HK-2 (cell line): ENCODE measurements at regions not wholly inside any gene's neighbourhood (a gene's known extent, or its start where the extent isn't known, plus 50 kb on each side); places are given as distances from the start of the nearest gene placed in this dataset.

ENCODE experiments used
- DNase-seq: peaks from one replicate; pipeline ENCODE4 v3.0.0-alpha.2; 2018; ENCODE audit not compliant: unreplicated experiment

DNA sequence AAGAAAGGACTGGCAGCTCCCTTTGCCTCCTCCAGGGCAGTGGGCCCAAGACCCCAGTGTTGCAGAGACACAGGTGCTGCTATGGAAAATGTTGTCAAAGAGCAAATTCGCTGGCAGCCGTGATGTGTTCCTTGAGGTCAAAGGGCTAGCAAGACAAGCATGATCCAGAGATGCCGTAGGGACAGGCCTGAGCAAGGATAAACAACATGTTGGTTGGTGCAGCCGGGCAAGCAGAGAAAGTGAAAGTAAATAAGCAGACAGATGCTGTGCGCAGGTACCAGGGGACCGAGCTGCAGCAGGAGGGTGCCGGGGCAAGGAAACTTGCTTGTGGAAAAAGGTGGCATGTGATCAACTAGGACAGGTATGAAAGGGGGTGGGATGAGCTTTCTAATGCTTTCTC is 125.5 kb upstream of the NECTIN1 start:
- no peak for DNase-seq

DNA sequence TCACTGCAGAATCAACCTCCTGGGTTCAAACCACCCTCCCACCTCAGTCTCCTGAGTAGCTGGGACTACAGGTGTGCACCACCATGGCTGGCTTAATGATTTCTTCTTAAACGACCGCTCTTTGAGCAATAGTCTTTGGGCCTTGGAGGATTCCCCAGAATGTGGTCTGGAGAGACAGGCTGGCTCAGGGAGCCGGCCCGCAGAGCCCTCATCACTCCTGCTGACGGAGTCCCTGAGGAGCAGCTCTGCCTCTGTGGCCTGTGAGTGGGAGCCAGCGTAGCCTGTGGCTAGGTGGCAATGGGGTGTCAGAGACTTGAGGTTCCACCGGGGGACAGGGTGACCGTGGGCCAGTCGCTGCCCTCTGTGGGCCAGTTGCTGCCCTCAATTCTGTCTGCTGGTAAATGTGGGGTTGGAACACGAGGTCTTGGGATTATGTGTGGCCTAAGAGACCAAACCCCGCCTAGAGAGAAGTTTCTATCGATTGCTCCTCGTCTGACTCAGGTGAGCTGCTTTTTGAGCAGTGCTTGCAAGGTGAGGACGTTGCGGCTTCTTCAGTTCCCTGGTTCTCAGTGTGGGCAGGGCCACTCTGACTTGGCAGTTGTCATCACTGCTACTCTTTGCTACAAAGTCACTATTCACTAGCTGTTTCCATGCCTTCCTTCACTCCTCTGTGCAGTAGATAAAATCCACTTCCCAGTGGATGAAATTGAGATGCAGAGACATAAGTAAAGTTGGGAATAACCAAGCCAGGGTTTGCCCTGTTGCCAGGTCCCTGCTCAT is 124.8 kb upstream of the NECTIN1 start:
- no peak for DNase-seq

DNA sequence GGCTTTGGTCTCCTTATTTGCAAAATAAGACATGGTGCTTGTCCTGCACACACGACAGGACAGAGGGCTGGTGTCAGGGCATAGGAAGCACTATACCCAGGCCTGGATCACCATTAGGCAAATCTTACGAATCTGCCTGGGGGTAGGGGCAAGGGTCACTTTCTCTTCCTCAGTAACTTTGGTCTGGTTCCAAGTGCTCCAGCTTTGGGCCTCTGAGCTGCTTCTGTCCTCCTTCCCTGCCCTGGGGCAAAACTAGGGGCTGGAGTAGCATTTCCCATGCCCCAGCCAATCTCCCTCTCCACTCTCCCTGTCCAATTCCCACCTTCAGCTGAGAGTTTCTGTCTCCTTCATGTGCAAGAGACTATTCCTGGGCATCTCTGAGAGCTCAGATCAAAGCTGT is 123.7 kb upstream of the NECTIN1 start:
- DNase-seq, result no peak

DNA sequence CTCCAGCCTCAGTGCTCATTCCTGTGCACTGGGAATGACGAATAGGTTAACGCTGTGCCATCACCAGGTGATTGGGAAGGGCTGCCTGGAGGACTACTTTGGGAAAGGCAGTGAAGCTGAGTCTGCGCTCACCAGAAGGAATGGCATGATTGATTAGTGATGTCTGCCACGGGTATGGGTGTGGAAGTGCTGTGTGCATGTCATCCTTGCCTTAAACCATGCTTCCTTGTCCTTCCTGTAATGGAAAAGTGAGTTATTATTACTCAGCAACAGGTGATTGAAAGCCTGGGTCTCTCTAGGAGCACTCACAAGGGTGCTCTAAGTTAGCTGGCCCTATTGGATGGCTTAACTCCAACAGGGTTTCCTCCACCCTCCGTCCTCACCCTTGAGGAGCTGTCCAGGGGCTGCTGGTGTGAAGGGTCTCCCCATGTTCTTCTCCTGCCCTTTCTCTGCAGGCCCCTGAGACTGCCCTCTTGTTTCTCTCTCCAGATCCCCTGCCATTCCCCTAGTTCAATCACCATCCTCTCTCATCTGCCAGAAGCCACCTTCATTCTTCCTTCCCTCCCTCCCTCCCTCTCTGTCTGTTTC is 121.9 kb upstream of the NECTIN1 start:
- DNase-seq, result no peak

DNA sequence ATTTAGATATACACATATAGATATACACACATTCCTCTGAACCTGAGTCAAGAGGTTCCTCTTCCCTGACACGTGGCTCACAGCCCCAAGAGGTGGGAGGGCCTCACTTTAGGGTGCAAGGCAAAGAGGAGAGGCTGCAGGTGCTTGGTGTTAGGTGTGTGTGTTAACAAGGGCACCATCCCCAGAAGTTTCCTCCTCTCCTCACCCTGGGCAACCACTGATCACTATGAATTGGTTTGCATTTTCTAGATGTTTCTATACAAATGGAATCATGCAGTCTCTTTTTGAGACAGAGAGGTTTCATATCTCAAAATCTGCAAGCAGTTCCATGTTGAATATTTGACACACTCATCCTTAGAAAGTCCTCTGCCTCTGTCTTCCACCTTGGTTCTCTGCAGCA is 120.9 kb upstream of the NECTIN1 start:
- no peak for DNase-seq

DNA sequence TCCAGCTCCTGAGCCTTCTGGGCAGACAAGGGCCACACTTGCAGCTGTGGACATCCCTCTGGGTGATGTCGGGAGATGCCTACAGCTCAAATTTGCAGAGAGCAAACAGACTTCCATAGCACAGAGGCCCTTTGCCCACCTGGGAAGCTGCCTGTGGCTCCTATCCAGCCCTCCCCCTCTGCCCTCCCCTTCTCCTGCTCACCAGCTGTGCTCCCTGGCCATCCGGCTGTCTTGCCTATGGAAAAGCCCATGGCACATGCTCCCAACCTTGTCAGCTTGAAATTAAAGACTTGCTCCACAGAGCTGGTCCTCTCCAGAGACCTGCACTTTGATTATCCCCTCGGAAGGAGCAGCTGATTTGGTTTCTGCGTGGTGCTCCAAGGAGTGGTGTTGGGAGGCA is 118.9 kb upstream of the NECTIN1 start:
- DNase-seq, result no peak

DNA sequence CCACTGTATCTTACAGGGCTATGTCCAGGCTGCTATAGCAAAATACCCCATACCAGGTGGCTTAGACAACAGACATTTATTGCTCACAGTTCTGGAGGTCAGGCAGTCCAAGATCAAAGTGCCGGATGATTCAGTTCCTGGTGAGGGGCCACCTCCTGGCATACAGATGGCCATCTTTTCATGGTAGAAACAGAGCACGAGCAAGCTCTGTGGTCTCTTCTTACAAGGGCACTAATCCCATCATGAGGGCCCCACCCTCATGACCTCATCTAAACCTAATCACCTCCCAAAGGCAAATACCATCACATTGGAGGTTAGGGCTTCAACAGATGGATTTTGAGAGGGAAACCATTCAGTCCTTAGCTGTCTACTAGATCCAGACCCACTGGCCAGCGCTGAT is 117.4 kb upstream of the NECTIN1 start:
- no peak for DNase-seq

DNA sequence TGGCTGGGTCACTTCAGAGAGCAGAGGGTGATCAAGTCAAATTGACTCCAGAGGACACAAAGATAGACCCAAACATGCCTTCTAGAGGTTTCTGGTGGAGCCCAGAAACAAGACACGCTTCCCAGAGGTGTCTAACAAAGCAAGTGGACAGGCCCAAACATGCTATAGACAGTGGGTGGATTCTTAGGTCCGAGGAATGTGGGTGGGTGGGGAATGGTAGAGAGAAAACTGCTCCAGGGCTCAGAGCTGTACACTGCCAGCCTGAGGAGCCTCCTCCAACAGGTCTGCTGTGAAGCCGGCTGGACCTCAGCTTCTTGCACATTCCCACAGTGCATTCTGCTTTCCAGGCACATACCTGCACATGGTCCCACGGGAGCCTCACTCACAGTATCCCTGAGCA is 116.8 kb upstream of the NECTIN1 start:
- DNase-seq, result no peak

DNA sequence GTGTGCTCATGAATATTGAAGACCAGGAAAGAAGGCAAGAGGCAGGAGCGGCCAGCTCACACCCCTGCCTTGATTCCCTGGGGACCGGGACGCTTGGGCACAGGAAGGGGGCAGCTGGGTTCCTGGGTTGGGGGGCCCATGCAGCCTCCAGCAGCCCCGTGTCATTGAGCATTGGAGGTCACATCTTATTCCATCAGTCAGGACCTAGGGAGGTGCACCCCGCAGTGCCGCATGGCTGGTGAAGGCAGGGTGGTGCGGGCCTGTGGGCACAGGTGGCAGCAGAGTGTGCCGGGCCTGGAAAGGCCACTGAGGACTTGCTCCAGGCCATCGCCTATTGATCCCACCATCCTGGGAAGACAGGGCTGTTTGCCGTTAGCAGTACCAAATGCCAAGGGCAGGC is 116.3 kb upstream of the NECTIN1 start:
- no peak for DNase-seq

DNA sequence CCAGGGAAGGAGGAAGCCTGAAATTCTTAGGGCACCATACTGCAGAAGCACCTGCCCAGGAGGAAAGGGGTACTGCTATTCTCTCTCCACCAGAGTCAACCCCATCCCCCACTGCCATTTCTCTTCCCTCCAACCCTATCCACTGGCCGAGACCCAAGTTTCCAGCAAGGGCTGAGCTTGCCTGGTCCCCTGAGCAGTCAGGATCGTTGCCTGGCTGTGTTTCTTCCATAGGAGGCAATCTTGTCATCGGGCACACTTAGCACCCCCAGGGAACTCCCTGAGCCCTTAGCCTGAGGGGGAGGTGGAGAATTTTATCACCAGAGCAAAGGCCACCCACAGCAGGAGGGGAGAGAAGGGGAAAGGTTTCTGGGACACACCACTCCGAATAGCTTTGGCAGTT is 115.8 kb upstream of the NECTIN1 start:
- no peak for DNase-seq

DNA sequence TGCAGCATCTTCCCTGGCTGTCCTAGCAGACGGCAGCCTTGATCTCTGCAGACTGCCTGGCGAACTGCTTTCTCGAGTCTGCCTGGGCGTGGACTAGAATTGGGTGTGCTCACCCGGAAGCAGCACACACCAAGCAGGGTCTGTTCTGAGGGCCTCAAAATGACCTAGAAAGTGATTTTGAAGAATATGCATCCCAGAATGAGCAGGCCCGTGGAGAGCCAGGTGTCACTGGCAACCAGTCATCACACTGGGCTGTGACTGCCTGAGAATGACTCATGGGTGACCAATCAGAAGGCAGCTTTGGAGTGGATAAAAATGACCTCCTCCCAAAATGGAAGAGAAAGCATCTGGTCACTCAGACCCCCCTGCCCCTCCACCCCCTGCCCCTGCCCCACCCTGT is 114.9 kb upstream of the NECTIN1 start:
- DNase-seq, result no peak

DNA sequence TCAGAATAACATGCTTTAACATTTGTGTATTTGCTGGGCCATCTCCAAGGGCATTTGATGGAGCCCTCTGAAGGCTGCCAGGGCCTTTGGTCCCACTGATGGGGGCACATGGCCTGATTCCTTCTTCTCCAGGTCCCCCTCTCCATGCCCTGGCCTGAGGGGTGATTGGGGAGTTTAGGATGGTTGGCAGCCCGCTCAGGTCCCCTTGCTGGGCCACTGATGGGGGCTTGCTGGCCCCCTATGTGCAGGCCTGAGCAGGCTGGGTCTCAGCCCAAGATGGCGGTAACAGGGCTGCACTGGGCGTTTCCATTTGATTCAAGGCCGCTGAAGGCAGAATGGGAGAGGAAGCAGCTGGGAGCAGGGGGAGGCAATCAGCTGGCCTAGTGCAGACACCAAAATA is 113.7 kb upstream of the NECTIN1 start:
- no peak for DNase-seq

DNA sequence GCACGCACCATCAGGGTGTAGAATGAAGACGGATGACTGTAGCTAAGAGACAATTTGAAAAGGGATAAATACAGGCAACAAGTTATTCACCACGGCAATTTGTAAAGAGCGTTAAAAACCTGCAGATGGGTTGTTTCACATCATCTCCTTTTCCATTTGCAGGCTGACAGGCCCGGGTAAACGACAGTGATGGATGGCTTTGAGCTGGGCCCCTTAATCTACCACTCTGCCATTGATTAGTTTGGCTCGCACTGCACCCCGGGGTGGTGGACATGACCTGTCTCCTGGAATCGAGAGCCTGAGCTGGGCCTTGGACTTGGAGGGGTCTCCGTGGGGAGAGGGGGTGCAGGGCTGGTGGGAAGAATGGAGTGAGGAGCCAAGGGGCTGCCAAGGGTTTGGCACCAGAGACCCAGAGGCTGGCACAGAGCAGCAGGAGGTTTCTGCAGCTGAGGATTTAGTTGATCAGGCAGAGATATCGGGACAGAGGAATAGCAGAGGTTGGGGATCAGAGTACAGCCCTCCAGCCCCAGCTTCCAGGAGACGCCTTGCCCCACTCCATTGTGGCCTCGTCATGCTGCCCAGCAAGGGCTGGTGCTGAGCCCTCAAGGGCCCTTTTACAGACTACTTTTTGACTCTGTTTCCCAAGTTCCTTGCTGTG is 110.6 kb upstream of the NECTIN1 start:
- no peak for DNase-seq

DNA sequence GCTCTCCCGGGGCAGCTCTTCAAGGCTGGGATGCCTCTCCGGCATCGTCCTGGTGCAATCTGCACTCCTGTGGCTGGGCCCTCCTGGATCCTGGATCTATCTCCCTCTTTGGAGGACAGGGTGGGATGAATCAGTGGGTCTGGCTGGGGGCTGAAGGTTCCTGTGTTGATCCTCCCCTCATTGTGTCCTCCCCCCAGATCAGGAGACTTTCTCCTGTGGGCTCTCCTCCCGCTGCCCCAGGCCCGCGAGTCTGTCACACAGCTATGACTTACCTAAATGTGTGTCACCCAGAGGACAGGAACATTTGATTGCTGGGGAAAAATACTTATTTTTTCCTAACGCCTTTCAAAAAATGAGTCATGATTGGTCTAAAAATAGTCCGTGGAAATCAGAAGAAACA is 106.8 kb upstream of the NECTIN1 start:
- no peak for DNase-seq

DNA sequence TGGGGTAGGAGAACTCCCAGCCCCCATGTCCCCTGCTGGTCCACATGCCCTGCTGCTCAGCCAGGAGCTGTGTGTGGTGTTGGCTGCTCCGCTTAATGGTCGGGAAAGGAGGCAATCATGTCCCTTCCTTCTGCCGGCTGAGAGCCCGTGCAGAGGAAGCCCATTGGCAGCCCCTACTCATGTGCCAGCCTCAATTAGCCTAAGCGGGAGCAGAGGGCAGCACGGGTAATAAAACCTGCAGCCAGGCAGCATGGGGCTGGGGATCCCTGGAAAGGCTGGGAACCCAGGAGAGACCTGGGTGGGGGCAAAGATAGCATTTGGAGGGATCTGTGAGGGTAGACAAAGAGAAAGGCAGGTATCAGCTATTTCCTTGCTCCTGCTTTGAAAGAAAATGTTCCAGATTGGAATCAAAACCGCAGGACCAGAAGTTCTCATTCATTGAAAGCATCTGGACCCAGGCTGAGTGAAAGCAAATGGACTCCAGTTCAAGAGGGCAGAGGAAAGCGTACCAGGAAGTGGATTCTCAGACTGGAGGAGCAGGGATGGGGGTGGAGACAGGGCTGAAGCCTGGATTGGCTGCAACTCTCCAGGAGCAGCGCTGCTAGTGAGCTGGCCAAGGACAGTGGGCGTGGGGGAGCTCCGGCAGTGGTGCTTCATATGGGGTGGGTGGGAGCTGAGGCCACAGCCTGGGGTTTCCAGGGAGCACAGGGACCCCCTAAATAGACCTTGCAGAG is 103.4 kb upstream of the NECTIN1 start:
- no peak for DNase-seq

DNA sequence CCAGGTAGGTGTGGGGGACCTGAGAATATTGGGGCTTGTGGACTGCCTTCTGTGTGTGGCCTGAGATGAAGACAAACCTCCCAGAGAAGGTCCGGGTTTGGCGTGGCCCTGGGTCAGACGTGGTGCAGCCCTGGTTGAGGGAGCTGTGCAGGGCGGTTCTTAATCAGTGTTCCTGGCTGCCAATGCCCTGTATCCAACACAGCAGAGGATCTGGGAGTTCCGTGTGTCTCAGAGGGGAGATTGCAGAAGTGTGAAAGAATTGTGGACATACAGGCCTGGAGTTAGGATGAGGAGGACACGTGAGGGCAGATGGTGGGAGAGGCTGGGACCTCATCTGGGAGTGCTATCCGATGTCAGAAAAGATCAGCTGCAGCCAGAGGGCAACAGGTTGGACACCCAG is 102.0 kb upstream of the NECTIN1 start:
- DNase-seq, result no peak

DNA sequence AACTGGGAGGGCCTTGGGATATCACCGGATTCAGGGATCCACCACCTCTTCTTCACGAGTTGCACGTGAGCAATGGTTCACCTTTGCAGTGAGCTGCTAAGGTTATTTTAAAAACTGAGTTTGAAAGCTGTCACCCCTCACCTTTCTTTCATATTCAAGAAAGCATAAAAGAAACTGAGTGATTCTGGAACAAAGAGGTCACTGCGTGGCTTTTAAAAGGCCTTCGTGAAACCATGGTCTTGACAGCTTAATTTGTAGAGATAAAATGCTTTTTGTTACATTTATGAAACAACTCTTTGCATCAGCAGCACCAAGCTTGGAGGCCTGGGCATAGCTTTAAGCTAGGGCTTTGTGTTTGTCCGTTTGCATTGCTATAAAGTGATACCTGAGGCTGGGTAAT is 101.4 kb upstream of the NECTIN1 start:
- DNase-seq, result no peak

DNA sequence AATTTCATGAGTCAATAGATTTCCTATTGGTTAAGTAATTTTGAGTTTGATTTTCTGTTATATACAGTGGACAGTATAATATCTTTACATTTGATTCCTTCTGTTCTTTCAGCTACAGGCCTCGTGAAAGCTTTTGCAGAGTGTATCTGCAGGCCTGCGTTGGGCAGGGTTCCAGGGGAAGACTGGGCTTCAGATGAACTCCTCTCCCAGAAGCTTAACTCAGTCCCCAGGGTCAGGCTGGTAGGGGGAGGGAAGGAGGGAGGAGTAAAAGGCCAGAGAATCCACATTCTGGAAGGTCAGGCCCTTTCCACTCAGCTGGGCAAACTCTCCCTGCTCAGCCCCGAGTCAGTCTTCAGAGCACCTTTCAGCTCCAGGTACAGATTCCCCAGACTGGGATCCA is 100.4 kb upstream of the NECTIN1 start:
- no peak for DNase-seq

DNA sequence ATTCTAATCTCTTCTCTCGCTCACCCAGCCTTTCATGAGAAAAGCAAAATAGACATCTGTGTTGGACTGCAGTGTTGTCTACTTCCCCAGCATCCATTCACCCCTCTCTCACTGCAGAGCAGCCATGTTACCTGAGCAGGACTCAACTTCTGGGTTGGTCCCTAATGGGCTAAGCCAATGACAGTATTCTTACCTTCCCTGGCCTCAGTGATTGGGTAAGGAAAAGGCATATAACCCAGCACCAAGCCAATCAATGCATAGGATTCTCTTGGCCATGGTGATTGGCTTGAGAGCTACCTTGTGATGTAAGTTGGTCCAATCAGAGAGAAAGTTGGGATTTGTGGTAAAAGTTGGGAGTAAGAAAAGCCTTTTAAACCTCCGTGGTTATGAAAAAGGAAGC is 99.8 kb upstream of the NECTIN1 start:
- DNase-seq, result no peak

DNA sequence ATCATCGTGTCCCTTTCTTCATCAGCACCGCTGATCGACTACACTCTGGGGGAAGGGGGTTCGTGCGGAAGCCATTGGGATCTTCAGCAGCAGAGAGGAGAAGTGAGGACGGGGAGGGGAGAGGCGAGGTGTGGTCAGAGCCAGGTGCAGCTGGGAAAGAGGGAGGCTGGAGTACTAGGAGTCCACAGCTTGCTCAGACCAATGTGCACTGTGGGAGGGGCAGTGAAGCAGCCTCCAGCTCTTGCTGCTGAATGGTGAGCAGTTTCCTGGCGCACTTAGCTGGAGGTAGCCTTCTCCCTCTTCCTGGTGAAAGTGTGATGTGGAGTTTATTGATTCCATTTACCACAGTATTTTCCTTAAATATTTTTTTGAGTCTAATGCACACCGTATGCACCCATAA is 99.0 kb upstream of the NECTIN1 start:
- no peak for DNase-seq

DNA sequence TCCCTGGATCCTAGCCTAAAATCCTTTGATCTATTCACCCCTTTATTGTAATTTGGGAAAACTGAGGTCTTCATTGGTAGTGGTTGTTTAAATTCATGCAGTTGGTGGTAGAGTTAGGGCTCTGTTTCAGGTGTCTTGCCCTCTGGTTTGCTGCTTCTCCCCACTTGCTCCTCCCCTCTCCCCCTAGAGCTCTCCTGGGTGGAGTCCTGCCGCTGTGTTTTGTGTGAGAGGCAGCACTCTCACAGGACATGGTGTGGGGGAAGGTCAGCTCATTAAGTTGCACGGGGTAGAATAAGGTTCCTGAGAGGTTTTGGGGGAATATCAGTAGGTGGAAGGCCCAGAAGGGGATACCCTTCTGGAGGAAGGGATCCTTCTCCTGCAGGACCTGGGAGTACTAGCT is 98.1 kb upstream of the NECTIN1 start:
- DNase-seq, result no peak

DNA sequence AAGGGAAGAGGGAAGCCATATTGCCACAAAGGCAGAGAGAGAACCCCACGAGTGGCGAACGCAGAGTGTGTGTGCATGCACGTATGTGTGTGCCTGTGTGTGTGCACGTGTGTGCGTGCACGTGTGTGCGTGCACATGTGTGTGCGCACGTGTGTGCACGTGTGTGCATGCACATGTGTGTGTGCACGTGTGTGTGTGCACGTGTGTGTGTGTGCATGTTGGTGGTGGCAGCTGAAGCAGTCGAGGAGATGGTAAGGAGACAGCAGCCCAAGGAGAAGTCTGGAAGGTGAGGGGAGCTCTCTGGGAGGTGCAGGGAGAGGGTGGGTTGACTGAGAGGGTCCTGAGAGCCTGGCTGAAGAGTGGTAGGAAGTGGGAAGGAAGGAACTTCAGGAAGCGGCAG is 94.1 kb upstream of the NECTIN1 start:
- DNase-seq, result no peak

DNA sequence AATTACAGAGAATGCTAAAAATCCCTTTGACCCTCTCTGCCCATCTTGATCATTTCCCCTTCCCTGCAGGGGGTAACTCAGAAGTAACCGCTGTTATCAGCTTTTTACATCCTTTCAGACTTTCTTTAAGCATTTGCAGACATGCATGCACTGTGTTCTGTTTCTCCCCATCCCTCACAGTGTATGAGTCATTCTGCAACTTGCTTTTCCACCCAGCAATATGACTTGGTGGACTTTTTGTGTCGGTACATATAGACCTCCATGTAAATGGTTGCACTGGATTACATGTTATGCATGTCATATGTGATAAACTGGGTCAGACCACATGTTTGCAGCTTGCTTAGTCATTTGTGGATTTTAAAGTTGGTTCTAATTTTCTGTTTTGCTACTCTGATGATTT is 87.7 kb upstream of the NECTIN1 start:
- no peak for DNase-seq
